ENCODE measurements at regions not wholly inside any gene's neighbourhood (a gene's known extent, or its start where the extent isn't known, plus 50 kb on each side); places are given as distances from the start of the nearest gene placed in this dataset.

DNA sequence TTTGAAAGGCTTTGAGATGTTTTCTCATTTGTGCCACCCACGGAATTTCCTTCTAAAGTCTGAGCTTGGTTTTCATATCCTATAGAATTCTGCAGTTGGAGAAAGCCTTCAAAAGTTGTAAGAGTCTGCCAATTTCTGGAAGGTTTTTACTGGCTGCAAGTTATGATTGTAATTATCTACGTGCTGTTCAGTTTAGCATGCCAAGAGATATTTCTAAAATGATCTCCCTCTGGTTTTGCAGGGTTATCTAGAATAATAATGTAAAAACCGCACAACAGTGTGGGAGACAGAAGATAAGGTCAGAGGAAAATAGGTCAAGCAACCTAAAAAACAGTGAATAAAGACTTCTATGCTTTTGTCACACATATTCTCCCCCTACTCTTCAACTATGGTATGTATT, 69.3 kb downstream of the MTERF1 start:
- Mint-ChIP-seq H3K27me3 (ENCODE audit: unreplicated experiment) (no peaks in the 10 kb centered on the region), H3K36me3 (ENCODE audit: insufficient read depth, unreplicated experiment) (no peaks in the 10 kb centered on the region), H3K4me1 (ENCODE audit: low read depth, unreplicated experiment) (no peaks in the 10 kb centered on the region), H3K4me3 (ENCODE audit: low read depth, unreplicated experiment) (no peak overlapping the region), H3K9me3 (ENCODE audit: low read depth, unreplicated experiment) (no peaks in the 10 kb centered on the region), H3K27ac (ENCODE audit: unreplicated experiment) (no peak overlapping the region)
- TF ChIP-seq, protein P1, sequence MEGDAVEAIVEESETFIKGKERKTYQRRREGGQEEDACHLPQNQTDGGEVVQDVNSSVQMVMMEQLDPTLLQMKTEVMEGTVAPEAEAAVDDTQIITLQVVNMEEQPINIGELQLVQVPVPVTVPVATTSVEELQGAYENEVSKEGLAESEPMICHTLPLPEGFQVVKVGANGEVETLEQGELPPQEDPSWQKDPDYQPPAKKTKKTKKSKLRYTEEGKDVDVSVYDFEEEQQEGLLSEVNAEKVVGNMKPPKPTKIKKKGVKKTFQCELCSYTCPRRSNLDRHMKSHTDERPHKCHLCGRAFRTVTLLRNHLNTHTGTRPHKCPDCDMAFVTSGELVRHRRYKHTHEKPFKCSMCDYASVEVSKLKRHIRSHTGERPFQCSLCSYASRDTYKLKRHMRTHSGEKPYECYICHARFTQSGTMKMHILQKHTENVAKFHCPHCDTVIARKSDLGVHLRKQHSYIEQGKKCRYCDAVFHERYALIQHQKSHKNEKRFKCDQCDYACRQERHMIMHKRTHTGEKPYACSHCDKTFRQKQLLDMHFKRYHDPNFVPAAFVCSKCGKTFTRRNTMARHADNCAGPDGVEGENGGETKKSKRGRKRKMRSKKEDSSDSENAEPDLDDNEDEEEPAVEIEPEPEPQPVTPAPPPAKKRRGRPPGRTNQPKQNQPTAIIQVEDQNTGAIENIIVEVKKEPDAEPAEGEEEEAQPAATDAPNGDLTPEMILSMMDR (IDR thresholded peaks at IDR 0.05; ENCODE audit: unreplicated experiment), result no peak
- intact Hi-C loops (cut with micrococcal nuclease; ENCODE audit: unreplicated experiment), result no loop called here
- no TSS peak for BruUV-seq (replicated peaks)
- DNase-seq, result no peak
- CTCF ChIA-PET, result no interaction called here

DNA sequence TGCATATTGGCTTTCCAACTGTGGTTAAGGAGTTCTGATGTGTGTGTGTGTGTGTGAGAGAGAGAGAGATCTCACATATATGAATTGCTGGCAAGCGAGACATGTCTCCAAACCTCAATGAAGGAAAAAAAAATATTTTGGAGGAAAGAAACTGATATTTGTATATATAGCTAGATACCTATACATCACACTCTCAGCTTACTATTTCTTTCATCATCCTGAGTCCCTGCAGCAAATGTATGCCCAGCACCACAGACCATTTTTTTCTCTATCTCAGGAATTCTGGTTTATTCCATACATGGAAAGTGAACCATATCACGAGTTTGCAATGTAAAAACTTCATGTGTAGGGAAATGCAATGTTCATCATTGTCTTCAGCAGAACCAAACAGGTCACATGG, 68.9 kb downstream of the MTERF1 start:
- H3K4me3 Mint-ChIP-seq (ENCODE audit: low read depth, unreplicated experiment), result no peak overlapping the region
- H3K27me3 Mint-ChIP-seq (ENCODE audit: unreplicated experiment), result no peaks in the 10 kb centered on the region
- intact Hi-C loops (cut with micrococcal nuclease; ENCODE audit: unreplicated experiment), result no loop called here
- DNase-seq, result no peak
- TF ChIP-seq, protein P1 (IDR thresholded peaks at IDR 0.05; ENCODE audit: unreplicated experiment), result no peak
- no peak overlapping the region for H3K27ac Mint-ChIP-seq (ENCODE audit: unreplicated experiment)
- no peaks in the 10 kb centered on the region for H3K9me3 Mint-ChIP-seq (ENCODE audit: low read depth, unreplicated experiment)
- CTCF ChIA-PET, result no interaction called here
- no peaks in the 10 kb centered on the region for H3K4me1 Mint-ChIP-seq (ENCODE audit: low read depth, unreplicated experiment)
- BruUV-seq (replicated peaks), result no TSS peak
- no peaks in the 10 kb centered on the region for H3K36me3 Mint-ChIP-seq (ENCODE audit: insufficient read depth, unreplicated experiment)

DNA sequence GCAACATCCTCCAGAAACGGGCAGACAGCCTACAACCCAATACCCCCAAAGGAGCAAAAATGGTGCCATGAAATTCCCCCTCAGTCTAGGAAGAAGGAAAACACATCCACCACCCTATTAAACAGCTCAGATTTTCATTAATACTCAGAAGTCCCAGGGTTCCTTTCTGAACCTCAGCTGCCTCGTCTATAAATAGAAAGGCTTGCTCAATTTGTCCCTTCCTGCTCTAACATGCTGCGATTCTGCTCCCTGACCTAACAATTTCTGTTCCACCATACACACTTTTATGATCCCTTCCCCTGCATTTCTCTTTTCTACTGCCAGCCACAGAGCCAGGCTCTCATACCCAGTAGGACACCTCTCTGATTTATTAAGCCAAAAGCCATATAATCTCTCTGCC, 68.1 kb downstream of the MTERF1 start:
- Mint-ChIP-seq H3K4me1 (ENCODE audit: low read depth, unreplicated experiment) (no peaks in the 10 kb centered on the region), H3K36me3 (ENCODE audit: insufficient read depth, unreplicated experiment) (no peaks in the 10 kb centered on the region), H3K27ac (ENCODE audit: unreplicated experiment) (no peak overlapping the region), H3K4me3 (ENCODE audit: low read depth, unreplicated experiment) (no peak overlapping the region), H3K27me3 (ENCODE audit: unreplicated experiment) (no peaks in the 10 kb centered on the region), H3K9me3 (ENCODE audit: low read depth, unreplicated experiment) (no peaks in the 10 kb centered on the region)
- CTCF ChIA-PET, result no interaction called here
- intact Hi-C loops (cut with micrococcal nuclease; ENCODE audit: unreplicated experiment), result no loop called here
- DNase-seq, result no peak
- no TSS peak for BruUV-seq (replicated peaks)
- TF ChIP-seq, protein P1 (IDR thresholded peaks at IDR 0.05; ENCODE audit: unreplicated experiment), result no peak

DNA sequence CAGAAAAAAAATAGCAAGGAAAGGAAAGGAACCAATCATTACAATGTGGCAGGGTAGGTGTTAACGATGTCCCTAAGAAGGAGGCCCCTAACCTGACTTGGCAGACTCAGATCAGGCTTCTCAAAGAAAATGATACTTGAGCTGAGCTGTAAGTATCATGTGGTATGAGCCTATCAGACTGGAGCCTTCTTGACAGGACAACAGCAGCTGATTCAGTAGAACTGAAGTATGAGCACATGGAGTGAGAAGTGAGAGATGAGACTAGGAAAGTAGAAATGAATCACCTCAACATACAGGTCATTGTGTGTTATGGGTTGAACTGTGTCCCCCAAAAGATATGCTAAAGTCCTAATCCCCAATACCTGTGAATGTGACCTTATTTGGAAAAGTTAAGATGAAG, 66.3 kb downstream of the MTERF1 start:
- intact Hi-C loops (cut with micrococcal nuclease; ENCODE audit: unreplicated experiment), result no loop called here
- Mint-ChIP-seq H3K27me3 (ENCODE audit: unreplicated experiment) (no peaks in the 10 kb centered on the region), H3K9me3 (ENCODE audit: low read depth, unreplicated experiment) (no peaks in the 10 kb centered on the region), H3K4me1 (ENCODE audit: low read depth, unreplicated experiment) (no peaks in the 10 kb centered on the region), H3K27ac (ENCODE audit: unreplicated experiment) (no peak overlapping the region), H3K4me3 (ENCODE audit: low read depth, unreplicated experiment) (no peak overlapping the region), H3K36me3 (ENCODE audit: insufficient read depth, unreplicated experiment) (no peaks in the 10 kb centered on the region)
- CTCF ChIA-PET, result no interaction called here
- TF ChIP-seq, protein P1 (IDR thresholded peaks at IDR 0.05; ENCODE audit: unreplicated experiment), result no peak
- DNase-seq, result no peak
- BruUV-seq (replicated peaks), result no TSS peak
